IMR-90 (cell line): ENCODE measurements at regions not wholly inside any gene's neighbourhood (a gene's known extent, or its start where the extent isn't known, plus 50 kb on each side); places are given as distances from the start of the nearest gene placed in this dataset.
A peak's percentile ranks its signal among the peaks of the same experiment; 100 is the strongest.

Experiments
- ATAC-seq: fragments of 200-7000 bp; cut with Tn5 transposase; 2 replicates; pipeline ENCODE4 v1.9.1; 2020; ENCODE audit warnings: low read depth, mild to moderate bottlenecking, moderate library complexity
- BruUV-seq: library from RNA; stranded (reverse); fragments of 400-500 nt; replicated peaks from 2 replicates; lab custom pipeline; 2021; lab: Mats Ljungman, UMichigan
- CTCF ChIA-PET: fragments of 300-600 bp; formaldehyde crosslinking; extraction: SDS; loops from one replicate; lab custom pipeline; 2021; ENCODE audit warnings: antibody characterized with exemption; lab: Yijun Ruan, JAX
- POLR2A ChIA-PET: fragments of 300-600 bp; sonication (Branson Sonifier 250); formaldehyde crosslinking; loops from one replicate; lab custom pipeline; 2022; ENCODE audit warnings: antibody characterized with exemption; ENCODE audit not compliant: unreplicated experiment; lab: Charles Lee
- DNase-seq: peaks from one replicate; pipeline ENCODE4 v3.0.0; 2013
- H2AFZ ChIP-seq: replicated peaks from 2 replicates; pipeline ENCODE3; 2013; ENCODE audit warnings: low read length, mild to moderate bottlenecking; ENCODE audit not compliant: poor library complexity
- H2AK5ac ChIP-seq: 2 replicates; pipeline ENCODE4 v1.6.1; 2013; ENCODE audit warnings: low read depth, low read length, inconsistent platforms
- H2AK9ac ChIP-seq: replicated peaks from 2 replicates; pipeline ENCODE3; 2013; ENCODE audit warnings: mild to moderate bottlenecking, low read depth, low read length, moderate library complexity; ENCODE audit not compliant: poor library complexity
- H2BK120ac ChIP-seq: 2 replicates; pipeline ENCODE4 v1.6.1; 2013; ENCODE audit warnings: low read depth, low read length, inconsistent platforms
- H2BK15ac ChIP-seq: 3 replicates; pipeline ENCODE4 v1.6.1; 2013; ENCODE audit warnings: low read depth, low read length, inconsistent platforms
- H2BK20ac ChIP-seq: 2 replicates; pipeline ENCODE4 v1.6.1; 2013; ENCODE audit warnings: low read depth, mild to moderate bottlenecking, inconsistent platforms, low read length, moderate library complexity
- H2BK5ac ChIP-seq: 2 replicates; pipeline ENCODE4 v1.6.1; 2013; ENCODE audit warnings: mild to moderate bottlenecking, low read depth, low read length, inconsistent platforms; ENCODE audit not compliant: poor library complexity, severe bottlenecking
- H3K14ac ChIP-seq: replicated peaks from 2 replicates; pipeline ENCODE4 v1.6.1; 2013; ENCODE audit warnings: low read depth, low read length, inconsistent platforms
- H3K18ac ChIP-seq: 2 replicates; pipeline ENCODE4 v1.6.1; 2013; ENCODE audit warnings: low read depth, low read length, control low read depth
- H3K23ac ChIP-seq: 2 replicates; pipeline ENCODE4 v1.6.1; 2013; ENCODE audit warnings: low read depth, low read length, inconsistent platforms
- H3K27ac ChIP-seq: 2 replicates; pipeline ENCODE4 v1.5.1; 2013; ENCODE audit warnings: mild to moderate bottlenecking, control low read depth, low read length; ENCODE audit not compliant: insufficient read depth
- H3K27me3 ChIP-seq: 2 replicates; pipeline ENCODE4 v1.6.1; 2013; ENCODE audit warnings: low read length; ENCODE audit not compliant: control insufficient read depth, insufficient read depth
- H3K36me3 ChIP-seq: 2 replicates; pipeline ENCODE4 v1.6.1; 2013; ENCODE audit warnings: low read length, mixed read lengths; ENCODE audit not compliant: control insufficient read depth, insufficient read depth
- H3K4ac ChIP-seq: 2 replicates; pipeline ENCODE4 v1.6.1; 2013; ENCODE audit warnings: low read depth, low read length, inconsistent platforms
- H3K4me1 ChIP-seq: 2 replicates; pipeline ENCODE4 v1.6.1; 2013; ENCODE audit warnings: low read length, mixed read lengths; ENCODE audit not compliant: control insufficient read depth, insufficient read depth
- H3K4me2 ChIP-seq: 2 replicates; pipeline ENCODE4 v1.6.1; 2013; ENCODE audit warnings: low read depth, mild to moderate bottlenecking, control low read depth, low read length, moderate library complexity
- H3K4me3 ChIP-seq: 2 replicates; pipeline ENCODE4 v1.5.1; 2013; ENCODE audit warnings: low read depth, mild to moderate bottlenecking, control low read depth, low read length, moderate library complexity; ENCODE audit not compliant: insufficient read depth
- H3K56ac ChIP-seq: 2 replicates; pipeline ENCODE4 v1.6.1; 2013; ENCODE audit warnings: low read length, inconsistent platforms; ENCODE audit not compliant: insufficient read depth; ENCODE audit errors: extremely low read depth
- H3K79me1 ChIP-seq, 2 experiments: 2 replicates each; pipeline ENCODE4 v1.6.1; 2013; ENCODE audit warnings: low read length in 2 of 2, inconsistent platforms in 1 of 2, low read depth in 1 of 2
- H3K9ac ChIP-seq: 2 replicates; pipeline ENCODE4 v1.6.1; 2013; ENCODE audit warnings: low read depth, low read length, control low read depth
- H3K9me1 ChIP-seq: 2 replicates; pipeline ENCODE4 v1.6.1; 2013; ENCODE audit warnings: low read length, inconsistent platforms; ENCODE audit not compliant: insufficient read depth
- H3K9me3 ChIP-seq: 2 replicates; pipeline ENCODE4 v1.6.1; 2013; ENCODE audit warnings: low read length; ENCODE audit not compliant: control insufficient read depth, insufficient read depth
- H4K20me1 ChIP-seq: 2 replicates; pipeline ENCODE4 v1.6.1; 2013; ENCODE audit warnings: low read length, inconsistent platforms; ENCODE audit not compliant: insufficient read depth
- H4K5ac ChIP-seq: 2 replicates; pipeline ENCODE4 v1.6.1; 2013; ENCODE audit warnings: mild to moderate bottlenecking, low read depth, low read length, control low read depth
- H4K8ac ChIP-seq, 2 experiments: 2 replicates each; pipeline ENCODE4 v1.6.1; 2013; ENCODE audit warnings: low read depth in 2 of 2, low read length in 2 of 2, control low read depth in 1 of 2, inconsistent platforms in 1 of 2
- H4K91ac ChIP-seq: 2 replicates; pipeline ENCODE4 v1.6.1; 2013; ENCODE audit warnings: low read depth, low read length, inconsistent platforms; ENCODE audit not compliant: insufficient read depth
- BHLHE40 ChIP-seq: fragments of 150-350 bp; IDR thresholded peaks from 2 replicates; pipeline ENCODE4 v1.6.1; 2016; ENCODE audit warnings: mild to moderate bottlenecking, low read depth, low read length
- CEBPB ChIP-seq: IDR thresholded peaks from 2 replicates; pipeline ENCODE4 v1.6.1; 2012; ENCODE audit warnings: low read depth, low read length, improper control_type of control experiment
- FOS ChIP-seq: fragments of 150-350 bp; IDR thresholded peaks from 2 replicates; pipeline ENCODE4 v1.6.1; 2016; ENCODE audit warnings: low read depth, low read length
- MAFK ChIP-seq: IDR thresholded peaks from 2 replicates; pipeline ENCODE4 v1.6.1; 2012; ENCODE audit warnings: low read depth, low read length, improper control_type of control experiment
- MAZ ChIP-seq: IDR thresholded peaks from 2 replicates; pipeline ENCODE4 v1.6.1; 2012; ENCODE audit warnings: low read depth, mild to moderate bottlenecking, low read length, improper control_type of control experiment, moderate library complexity, borderline replicate concordance
- MXI1 ChIP-seq: IDR thresholded peaks from 2 replicates; pipeline ENCODE4 v1.6.1; 2012; ENCODE audit warnings: low read depth, mild to moderate bottlenecking, low read length, moderate library complexity, borderline replicate concordance
- NFE2L2 ChIP-seq: fragments of 150-350 bp; IDR thresholded peaks from 2 replicates; pipeline ENCODE4 v1.6.1; 2016; ENCODE audit warnings: low read depth, mild to moderate bottlenecking, low read length
- POLR2A ChIP-seq: IDR thresholded peaks from 2 replicates; pipeline ENCODE4 v1.6.1; 2012; ENCODE audit warnings: mild to moderate bottlenecking, low read depth, low read length
- RAD21 ChIP-seq: IDR thresholded peaks from 2 replicates; pipeline ENCODE4 v1.6.1; 2012; ENCODE audit warnings: low read length, improper control_type of control experiment
- RCOR1 ChIP-seq: IDR thresholded peaks from 2 replicates; pipeline ENCODE4 v1.6.1; 2012; ENCODE audit warnings: mild to moderate bottlenecking, low read length, improper control_type of control experiment; ENCODE audit not compliant: insufficient replicate concordance
- RFX5 ChIP-seq: IDR thresholded peaks from 2 replicates; pipeline ENCODE4 v1.8.0; 2012; ENCODE audit warnings: low read depth, mild to moderate bottlenecking, low read length, moderate library complexity
- SMC3 ChIP-seq: fragments of 150-350 bp; IDR thresholded peaks from 2 replicates; pipeline ENCODE4 v1.6.1; 2016; ENCODE audit warnings: low read depth, mild to moderate bottlenecking, antibody characterized with exemption, low read length, moderate library complexity
- WGBS, 2 experiments: methylation state at CpG; one replicate each; pipeline versions ENCODE4 v1.1.5 to v1.1.7; 2013; ENCODE audit warnings: missing lambda C conversion rate in 2 of 2; ENCODE audit not compliant: insufficient read length in 1 of 2; ENCODE audit errors: extremely low coverage in 2 of 2; 5-methylcytosine and 5-hydroxymethylcytosine counted together
- dilution Hi-C: fragments of 300-500 bp; cut with HindIII; formaldehyde crosslinking; loops from one replicate; pipeline ENCODE4 v1.14.3; 2018; ENCODE audit warnings: low sequenced_read_pairs; ENCODE audit not compliant: unreplicated experiment
- in situ Hi-C: fragments of 300-500 bp; cut with MboI; formaldehyde crosslinking; loops from 3 replicates; pipeline ENCODE4 v1.14.3; 2019; ENCODE audit warnings: low sequenced_read_pairs, inconsistent platforms, mixed read lengths
- intact Hi-C: fragments of 100-400 bp; cut with micrococcal nuclease; formaldehyde crosslinking; loops from 2 replicates; pipeline ENCODE4 v1.10.0; 2022
- TF ChIP-seq, protein P1 (sequence below): fragments of 150-350 bp; IDR thresholded peaks from 2 replicates; pipeline ENCODE4 v1.6.1; 2017; ENCODE audit warnings: mild to moderate bottlenecking, antibody characterized with exemption, low read length, low read depth

GRCh38 chr7:39838326-39838725 lies 111.7 kb upstream of the CDK13 start:
- no TSS peak for BruUV-seq
- intact Hi-C loops, result no loop called here
- no peak overlapping the region for H2BK20ac ChIP-seq
- TF ChIP-seq MAZ, result no peak
- TF ChIP-seq SMC3, result no peak
- TF ChIP-seq, protein P1, sequence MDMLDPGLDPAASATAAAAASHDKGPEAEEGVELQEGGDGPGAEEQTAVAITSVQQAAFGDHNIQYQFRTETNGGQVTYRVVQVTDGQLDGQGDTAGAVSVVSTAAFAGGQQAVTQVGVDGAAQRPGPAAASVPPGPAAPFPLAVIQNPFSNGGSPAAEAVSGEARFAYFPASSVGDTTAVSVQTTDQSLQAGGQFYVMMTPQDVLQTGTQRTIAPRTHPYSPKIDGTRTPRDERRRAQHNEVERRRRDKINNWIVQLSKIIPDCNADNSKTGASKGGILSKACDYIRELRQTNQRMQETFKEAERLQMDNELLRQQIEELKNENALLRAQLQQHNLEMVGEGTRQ, result no peak
- no peak for TF ChIP-seq RFX5
- no peak for TF ChIP-seq RAD21
- TF ChIP-seq NFE2L2, result no peak
- TF ChIP-seq CEBPB, result no peak
- TF ChIP-seq POLR2A, result no peak
- TF ChIP-seq FOS, result no peak
- TF ChIP-seq MAFK, result no peak
- TF ChIP-seq MXI1, result no peak
- TF ChIP-seq BHLHE40, result no peak
- TF ChIP-seq RCOR1, result no peak
- 0% methylated on average over 3 of the region's 3 CpGs; no CpG with 5 or more reads in 1 of the 2 experiments for WGBS, 2 experiments
- H2BK15ac ChIP-seq, result no peak overlapping the region
- DNase-seq (peak; percentile 9), ATAC-seq (no peak)
- H4K91ac ChIP-seq, result no peak overlapping the region
- no peak overlapping the region for H3K56ac ChIP-seq
- POLR2A ChIA-PET, result no interaction called here
- no peak overlapping the region for H2BK5ac ChIP-seq
- no peak overlapping the region for H3K14ac ChIP-seq
- H4K5ac ChIP-seq, result no peak overlapping the region
- H3K36me3 ChIP-seq, result no peaks in the 10 kb centered on the region
- H3K79me1 ChIP-seq, result no peaks in the 10 kb centered on the region
- peaks cover 42% of the 10 kb centered on the region for H3K27me3 ChIP-seq
- no peak overlapping the region for H3K9ac ChIP-seq
- no peak overlapping the region for H3K4me2 ChIP-seq
- no peak overlapping the region for H3K4me3 ChIP-seq
- dilution Hi-C loops, result no loop called here
- H3K9me1 ChIP-seq, result no peaks in the 10 kb centered on the region
- no peak overlapping the region for H2AFZ ChIP-seq
- no peak overlapping the region for H3K4ac ChIP-seq
- H2BK120ac ChIP-seq, result no peak overlapping the region
- CTCF ChIA-PET, result no interaction called here
- no peak overlapping the region for H3K23ac ChIP-seq
- H3K18ac ChIP-seq, result no peak overlapping the region
- no peaks in the 10 kb centered on the region for H3K4me1 ChIP-seq
- no peaks in the 10 kb centered on the region for H4K20me1 ChIP-seq
- H2AK5ac ChIP-seq, result no peak overlapping the region
- in situ Hi-C loops, result no loop called here
- no peaks in the 10 kb centered on the region for H3K9me3 ChIP-seq
- no peak overlapping the region for H4K8ac ChIP-seq
- H3K27ac ChIP-seq, result no peak overlapping the region
- no peak overlapping the region for H2AK9ac ChIP-seq
